ENCODE measurements at regions not wholly inside any gene's neighbourhood (a gene's known extent, or its start where the extent isn't known, plus 50 kb on each side); places are given as distances from the start of the nearest gene placed in this dataset.
A peak's percentile ranks its signal among the peaks of the same experiment; 100 is the strongest.

DNA sequence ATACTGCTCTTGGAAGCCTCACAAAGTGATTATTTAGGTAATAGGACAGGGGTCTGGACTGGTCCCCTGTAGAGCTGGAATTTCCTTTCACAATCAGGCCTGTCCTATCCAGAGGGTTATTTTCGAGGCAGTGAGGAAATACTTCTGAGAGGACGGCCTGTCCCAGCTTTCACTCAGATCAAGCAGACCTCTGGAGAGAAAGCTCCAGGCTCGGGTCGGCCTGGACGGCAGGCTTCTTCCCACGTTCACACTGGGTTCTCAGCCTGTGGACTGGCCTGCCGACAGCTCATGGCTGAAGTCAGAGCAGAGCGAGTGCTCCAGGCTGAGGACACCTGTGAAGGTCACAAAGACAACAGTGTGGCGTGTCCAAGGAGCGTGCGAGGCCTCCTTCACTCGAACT lies 405.3 kb downstream of the VPS13C start:
- peak; percentile 81 to 85 for DNase-seq
- H3K36me3 ChIP-seq = no peaks in the 10 kb centered on the region
- H3K4me3 ChIP-seq = no peak overlapping the region
- peak overlapping the region; percentile 85 to 89 for H3K27ac ChIP-seq
- no peaks in the 10 kb centered on the region for H3K9me3 ChIP-seq
- TF ChIP-seq, protein P1, sequence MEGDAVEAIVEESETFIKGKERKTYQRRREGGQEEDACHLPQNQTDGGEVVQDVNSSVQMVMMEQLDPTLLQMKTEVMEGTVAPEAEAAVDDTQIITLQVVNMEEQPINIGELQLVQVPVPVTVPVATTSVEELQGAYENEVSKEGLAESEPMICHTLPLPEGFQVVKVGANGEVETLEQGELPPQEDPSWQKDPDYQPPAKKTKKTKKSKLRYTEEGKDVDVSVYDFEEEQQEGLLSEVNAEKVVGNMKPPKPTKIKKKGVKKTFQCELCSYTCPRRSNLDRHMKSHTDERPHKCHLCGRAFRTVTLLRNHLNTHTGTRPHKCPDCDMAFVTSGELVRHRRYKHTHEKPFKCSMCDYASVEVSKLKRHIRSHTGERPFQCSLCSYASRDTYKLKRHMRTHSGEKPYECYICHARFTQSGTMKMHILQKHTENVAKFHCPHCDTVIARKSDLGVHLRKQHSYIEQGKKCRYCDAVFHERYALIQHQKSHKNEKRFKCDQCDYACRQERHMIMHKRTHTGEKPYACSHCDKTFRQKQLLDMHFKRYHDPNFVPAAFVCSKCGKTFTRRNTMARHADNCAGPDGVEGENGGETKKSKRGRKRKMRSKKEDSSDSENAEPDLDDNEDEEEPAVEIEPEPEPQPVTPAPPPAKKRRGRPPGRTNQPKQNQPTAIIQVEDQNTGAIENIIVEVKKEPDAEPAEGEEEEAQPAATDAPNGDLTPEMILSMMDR (IDR thresholded peaks at IDR 0.05) = no peak
- peak in 1 of 2 donors; percentile 32 for TF ChIP-seq POLR2A (IDR thresholded peaks at IDR 0.05)
- no peaks in the 10 kb centered on the region for H3K27me3 ChIP-seq
- intact Hi-C loops (cut with DNase I; ENCODE audit: low total_unique reads) = no loop called here
- H3K4me1 ChIP-seq = peaks cover 0 to 2% of the 10 kb centered on the region in 2 donors

GRCh38 chr15:61654002-61654740 lies 406.1 kb downstream of the VPS13C start:
- Histone ChIP-seq H3K9me3 (no peaks in the 10 kb centered on the region), H3K4me3 (no peak overlapping the region), H3K4me1 (peaks cover 0 to 2% of the 10 kb centered on the region in 2 donors), H3K36me3 (no peaks in the 10 kb centered on the region), H3K27ac (peak overlapping the region; percentile 78 to 85), H3K27me3 (no peaks in the 10 kb centered on the region)
- TF ChIP-seq, protein P1 (IDR thresholded peaks at IDR 0.05) = no peak
- TF ChIP-seq POLR2A (IDR thresholded peaks at IDR 0.05) = no peak
- intact Hi-C loops (cut with DNase I; ENCODE audit: low total_unique reads) = no loop called here
- no peak for DNase-seq

DNA sequence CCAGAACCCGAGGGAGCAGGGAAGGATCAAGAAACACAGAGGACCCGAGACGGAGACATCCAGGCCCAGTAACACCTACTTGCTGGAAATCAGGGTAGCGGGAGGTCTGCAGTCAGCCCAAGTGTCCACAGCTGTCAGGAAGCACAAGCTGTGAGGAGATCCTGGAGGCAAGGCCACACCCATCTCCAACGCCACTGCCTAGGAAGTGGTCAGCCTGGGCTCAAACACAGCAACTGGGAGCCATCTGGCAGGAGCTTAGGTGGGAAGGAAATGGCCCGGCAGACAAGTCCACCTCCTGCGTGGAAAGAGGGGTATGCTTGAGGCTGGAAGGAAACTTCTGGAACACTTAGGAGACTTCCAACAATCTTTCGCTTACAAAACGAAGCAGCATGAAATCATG lies 407.1 kb downstream of the VPS13C start:
- TF ChIP-seq, protein P1 (IDR thresholded peaks at IDR 0.05) = no peak
- no peak for TF ChIP-seq POLR2A (IDR thresholded peaks at IDR 0.05)
- Histone ChIP-seq H3K27ac (peak overlapping the region; percentile 30 to 78), H3K9me3 (no peaks in the 10 kb centered on the region), H3K27me3 (no peaks in the 10 kb centered on the region), H3K36me3 (no peaks in the 10 kb centered on the region), H3K4me3 (no peak overlapping the region), H3K4me1 (peaks cover 0 to 2% of the 10 kb centered on the region in 2 donors)
- intact Hi-C loops (cut with DNase I; ENCODE audit: low total_unique reads) = no loop called here
- peak; percentile 50 to 76 for DNase-seq

DNA sequence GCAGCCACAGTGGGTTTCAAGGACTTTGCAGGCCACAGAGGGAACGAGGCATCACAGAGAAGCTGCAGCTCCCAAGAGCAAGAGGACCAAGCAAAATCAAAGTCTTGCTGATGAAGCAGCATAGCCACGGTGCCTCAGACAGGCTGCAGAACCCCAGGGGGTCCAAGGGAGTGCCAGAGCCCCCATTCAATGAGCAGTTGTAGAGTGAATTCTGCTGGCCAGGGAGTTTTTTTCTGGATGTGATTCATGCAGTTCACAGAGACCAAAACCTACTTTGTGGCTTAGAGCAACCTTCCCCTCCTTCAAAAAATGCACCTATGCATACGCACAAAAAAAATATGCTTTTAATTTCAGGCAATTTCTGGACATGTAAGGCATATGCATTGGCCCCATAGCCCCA lies 409.0 kb downstream of the VPS13C start:
- no peak for DNase-seq
- no peak for TF ChIP-seq POLR2A (IDR thresholded peaks at IDR 0.05)
- TF ChIP-seq, protein P1 (IDR thresholded peaks at IDR 0.05) = no peak
- H3K27me3 ChIP-seq = no peaks in the 10 kb centered on the region
- H3K4me1 ChIP-seq = peaks cover 0 to 2% of the 10 kb centered on the region in 2 donors
- intact Hi-C loops (cut with DNase I; ENCODE audit: low total_unique reads) = no loop called here
- H3K27ac ChIP-seq = no peak overlapping the region
- H3K36me3 ChIP-seq = no peaks in the 10 kb centered on the region
- H3K9me3 ChIP-seq = no peaks in the 10 kb centered on the region
- no peak overlapping the region for H3K4me3 ChIP-seq

DNA sequence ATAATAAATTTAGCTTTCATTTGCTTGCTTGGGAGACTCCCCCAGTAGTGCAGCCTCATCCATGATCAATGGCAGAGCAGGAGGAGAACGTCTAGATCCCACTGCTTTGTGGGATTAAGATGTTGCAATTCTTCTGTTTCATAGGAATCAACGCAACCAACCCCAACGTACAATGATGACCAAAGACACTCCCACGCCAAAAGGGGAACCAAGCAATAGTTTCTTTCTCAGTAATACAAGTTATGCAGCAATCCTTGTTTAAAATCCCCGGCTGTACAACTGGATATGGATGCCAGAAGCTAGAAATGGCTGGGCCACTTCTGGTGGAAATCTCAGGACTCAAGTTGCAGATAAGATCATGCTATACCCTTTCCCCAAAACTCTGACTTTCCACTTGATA lies 411.2 kb downstream of the VPS13C start:
- TF ChIP-seq POLR2A (IDR thresholded peaks at IDR 0.05) = no peak
- TF ChIP-seq, protein P1 (IDR thresholded peaks at IDR 0.05) = no peak
- no peaks in the 10 kb centered on the region for H3K4me1 ChIP-seq

More for the DNA sequence above, 411.2 kb downstream of the VPS13C start:
- Histone ChIP-seq H3K27me3 (no peaks in the 10 kb centered on the region), H3K4me3 (no peak overlapping the region), H3K36me3 (no peaks in the 10 kb centered on the region), H3K9me3 (no peaks in the 10 kb centered on the region), H3K27ac (no peak overlapping the region)
- intact Hi-C loops (cut with DNase I; ENCODE audit: low total_unique reads) = no loop called here
- DNase-seq = no peak

Data from uterus (tissue), 3 donors.